Calu3 (cell line): ENCODE measurements at regions not wholly inside any gene's neighbourhood (a gene's known extent, or its start where the extent isn't known, plus 50 kb on each side); places are given as distances from the start of the nearest gene placed in this dataset.

Experiments
- BruUV-seq: library from RNA; stranded (reverse); fragments of 400-500 nt; replicated peaks from 2 replicates; lab custom pipeline; 2021; lab: Mats Ljungman, UMichigan
- CTCF ChIA-PET: fragments of 300-600 bp; sonication (Branson Sonifier 250); formaldehyde crosslinking; loops from one replicate; lab custom pipeline; 2022; ENCODE audit warnings: antibody characterized with exemption; lab: Charles Lee
- DNase-seq: peaks from one replicate; pipeline ENCODE4 v3.0.0; 2022
- H3K27ac Mint-ChIP-seq: one replicate; pipeline ENCODE4 v1.8.0; 2022; ENCODE audit warnings: mixed read lengths; ENCODE audit not compliant: unreplicated experiment
- H3K27me3 Mint-ChIP-seq: one replicate; pipeline ENCODE4 v1.8.0; 2022; ENCODE audit warnings: mixed read lengths; ENCODE audit not compliant: unreplicated experiment
- H3K36me3 Mint-ChIP-seq: one replicate; pipeline ENCODE4 v1.8.0; 2022; ENCODE audit warnings: mild to moderate bottlenecking, moderate library complexity, mixed read lengths; ENCODE audit not compliant: insufficient read depth, unreplicated experiment
- H3K4me1 Mint-ChIP-seq: one replicate; pipeline ENCODE4 v1.8.0; 2022; ENCODE audit warnings: mild to moderate bottlenecking, low read depth, mixed read lengths; ENCODE audit not compliant: unreplicated experiment
- H3K4me3 Mint-ChIP-seq: one replicate; pipeline ENCODE4 v1.8.0; 2022; ENCODE audit warnings: mild to moderate bottlenecking, low read depth, moderate library complexity, mixed read lengths; ENCODE audit not compliant: unreplicated experiment
- H3K9me3 Mint-ChIP-seq: one replicate; pipeline ENCODE4 v1.8.0; 2022; ENCODE audit warnings: low read depth, mixed read lengths; ENCODE audit not compliant: unreplicated experiment
- CTCF ChIP-seq: fragments of 200-600 bp; IDR thresholded peaks from one replicate; pipeline ENCODE4 v1.8.0; 2022; ENCODE audit warnings: antibody characterized with exemption; ENCODE audit not compliant: unreplicated experiment
- intact Hi-C: fragments of 100-400 bp; cut with micrococcal nuclease; formaldehyde crosslinking; loops from one replicate; pipeline ENCODE4 v1.10.0; 2022; ENCODE audit not compliant: unreplicated experiment

GRCh38 chr11:90329043-90329442 is 106.2 kb upstream of the CHORDC1 start:
- H3K4me1 Mint-ChIP-seq = no peaks in the 10 kb centered on the region
- no peak for TF ChIP-seq CTCF
- H3K9me3 Mint-ChIP-seq = no peaks in the 10 kb centered on the region
- BruUV-seq = no TSS peak
- no peaks in the 10 kb centered on the region for H3K36me3 Mint-ChIP-seq
- CTCF ChIA-PET = no interaction called here
- H3K27ac Mint-ChIP-seq = no peak overlapping the region
- no peak for DNase-seq
- intact Hi-C loops = no loop called here
- no peak overlapping the region for H3K4me3 Mint-ChIP-seq
- no peaks in the 10 kb centered on the region for H3K27me3 Mint-ChIP-seq

GRCh38 chr11:90326647-90327046 is 103.8 kb upstream of the CHORDC1 start:
- no peak overlapping the region for H3K27ac Mint-ChIP-seq

GRCh38 chr11:90323289-90323688 is 100.4 kb upstream of the CHORDC1 start:
- Mint-ChIP-seq H3K4me3 (no peak overlapping the region), H3K36me3 (no peaks in the 10 kb centered on the region), H3K27me3 (no peaks in the 10 kb centered on the region), H3K9me3 (peaks cover 8% of the 10 kb centered on the region), H3K27ac (no peak overlapping the region), H3K4me1 (no peaks in the 10 kb centered on the region)
- BruUV-seq = no TSS peak
- CTCF ChIA-PET = no interaction called here
- no peak for DNase-seq
- intact Hi-C loops = no loop called here
- no peak for TF ChIP-seq CTCF

More at GRCh38 chr11:90326647-90327046, 103.8 kb upstream of the CHORDC1 start:
- Mint-ChIP-seq H3K4me1 (no peaks in the 10 kb centered on the region), H3K4me3 (no peak overlapping the region), H3K9me3 (no peaks in the 10 kb centered on the region), H3K27me3 (no peaks in the 10 kb centered on the region), H3K36me3 (no peaks in the 10 kb centered on the region)
- CTCF ChIA-PET = no interaction called here
- intact Hi-C loops = no loop called here
- BruUV-seq = no TSS peak
- DNase-seq = no peak
- TF ChIP-seq CTCF = no peak

- BruUV-seq = no TSS peak
- TF ChIP-seq CTCF = no peak
- H3K4me3 Mint-ChIP-seq = no peak overlapping the region
- H3K27me3 Mint-ChIP-seq = no peaks in the 10 kb centered on the region
- DNase-seq = no peak
- intact Hi-C loops = no loop called here
- no peaks in the 10 kb centered on the region for H3K36me3 Mint-ChIP-seq
- H3K4me1 Mint-ChIP-seq = no peaks in the 10 kb centered on the region
- no peak overlapping the region for H3K27ac Mint-ChIP-seq
- CTCF ChIA-PET = no interaction called here
- H3K9me3 Mint-ChIP-seq = peaks cover 8% of the 10 kb centered on the region
Observed at GRCh38 chr11:90321018-90321417, 98.2 kb upstream of the CHORDC1 start.
